ENCODE measurements at regions not wholly inside any gene's neighbourhood (a gene's known extent, or its start where the extent isn't known, plus 50 kb on each side); places are given as distances from the start of the nearest gene placed in this dataset.

- Histone ChIP-seq H3K9me3 (no peaks in the 10 kb centered on the region), H3K4me1 (peaks cover 0 to 6% (median 0%) of the 10 kb centered on the region in 3 donors), H3K4me3 (no peak overlapping the region), H3K27me3 (no peaks in the 10 kb centered on the region), H3K27ac (no peak overlapping the region), H3K36me3 (no peaks in the 10 kb centered on the region)
- intact Hi-C loops (cut with DNase I), result no loop called here
- 80 to 94% methylated on average over 1 to 2 of the region's 2 CpGs for WGBS, 2 donors
- DNase-seq, result no peak
- no peak for TF ChIP-seq CTCF (IDR thresholded peaks at IDR 0.05)
- no peak for TF ChIP-seq POLR2A (IDR thresholded peaks at IDR 0.05)
These were observed 83.9 kb upstream of the ATF7IP start for GRCh38 chr12:14281539-14281938.

- H3K4me1 ChIP-seq, result no peaks in the 10 kb centered on the region
- no peak overlapping the region for H3K27ac ChIP-seq
- H3K27me3 ChIP-seq, result no peaks in the 10 kb centered on the region
- no peak for DNase-seq
- WGBS, 2 donors, result 56 to 64% methylated on average over 6 of the region's 6 CpGs
- H3K36me3 ChIP-seq, result no peaks in the 10 kb centered on the region
- H3K4me3 ChIP-seq, result no peak overlapping the region
- peaks cover 0 to 4% (median 0%) of the 10 kb centered on the region in 3 donors for H3K9me3 ChIP-seq
- TF ChIP-seq CTCF (IDR thresholded peaks at IDR 0.05) (no peak), POLR2A (IDR thresholded peaks at IDR 0.05) (no peak)
- intact Hi-C loops (cut with DNase I), result no loop called here
These were observed 81.9 kb upstream of the ATF7IP start for GRCh38 chr12:14283489-14284144.

- Histone ChIP-seq H3K4me1 (no peaks in the 10 kb centered on the region), H3K9me3 (peaks cover 0 to 10% (median under 1%) of the 10 kb centered on the region in 3 donors), H3K27me3 (no peaks in the 10 kb centered on the region), H3K4me3 (no peak overlapping the region), H3K27ac (no peak overlapping the region), H3K36me3 (no peaks in the 10 kb centered on the region)
- no peak for DNase-seq
- WGBS, 2 donors, result 54 to 59% methylated on average over 7 of the region's 7 CpGs
- intact Hi-C loops (cut with DNase I), result no loop called here
- TF ChIP-seq CTCF (IDR thresholded peaks at IDR 0.05), result no peak
- TF ChIP-seq POLR2A (IDR thresholded peaks at IDR 0.05), result no peak
These were observed 81.2 kb upstream of the ATF7IP start for GRCh38 chr12:14284184-14284722.

- TF ChIP-seq CTCF (IDR thresholded peaks at IDR 0.05) (no peak), POLR2A (IDR thresholded peaks at IDR 0.05) (no peak)
- Histone ChIP-seq H3K9me3 (peaks cover 0 to 14% (median 4%) of the 10 kb centered on the region in 3 donors), H3K36me3 (no peaks in the 10 kb centered on the region), H3K4me3 (no peak overlapping the region), H3K27me3 (no peaks in the 10 kb centered on the region), H3K27ac (no peak overlapping the region), H3K4me1 (no peaks in the 10 kb centered on the region)
- 87 to 96% methylated on average over 1 of the region's 1 CpG for WGBS, 2 donors
- DNase-seq, result no peak
- intact Hi-C loops (cut with DNase I), result no loop called here
These were observed 75.9 kb upstream of the ATF7IP start for GRCh38 chr12:14289601-14290000.

- no peaks in the 10 kb centered on the region for H3K36me3 ChIP-seq
- intact Hi-C loops (cut with DNase I), result no loop called here
- no peaks in the 10 kb centered on the region for H3K4me1 ChIP-seq
- 55 to 75% methylated on average over 1 of the region's 1 CpG for WGBS, 2 donors
- no peaks in the 10 kb centered on the region for H3K27me3 ChIP-seq
- no peak for DNase-seq
- no peak overlapping the region for H3K27ac ChIP-seq
- H3K4me3 ChIP-seq, result no peak overlapping the region
- TF ChIP-seq POLR2A (IDR thresholded peaks at IDR 0.05) (no peak), CTCF (IDR thresholded peaks at IDR 0.05) (no peak)
- peaks cover 0 to 14% (median 4%) of the 10 kb centered on the region in 3 donors for H3K9me3 ChIP-seq
These were observed 74.5 kb upstream of the ATF7IP start for GRCh38 chr12:14290951-14291350.

Measured in esophagus squamous epithelium (tissue), 5 donors.